BLaER1 (cell line): ENCODE measurements at regions not wholly inside any gene's neighbourhood (a gene's known extent, or its start where the extent isn't known, plus 50 kb on each side); places are given as distances from the start of the nearest gene placed in this dataset.

ENCODE experiments used
- H3K27ac ChIP-seq: shearing (Covaris generic); formaldehyde crosslinking; 2 replicates; pipeline ENCODE4 v1.8.1; 2022
- H3K27me3 ChIP-seq: shearing (Covaris generic); formaldehyde crosslinking; 2 replicates; pipeline ENCODE4 v1.8.1; 2022
- H3K36me3 ChIP-seq: shearing (Covaris generic); formaldehyde crosslinking; 2 replicates; pipeline ENCODE4 v1.8.1; 2022
- H3K4me1 ChIP-seq: shearing (Covaris generic); formaldehyde crosslinking; 2 replicates; pipeline ENCODE4 v1.8.1; 2022
- H3K4me2 ChIP-seq: shearing (Covaris generic); formaldehyde crosslinking; 2 replicates; pipeline ENCODE4 v1.8.1; 2022
- H3K4me3 ChIP-seq: shearing (Covaris generic); formaldehyde crosslinking; 2 replicates; pipeline ENCODE4 v1.8.1; 2022
- H3K9ac ChIP-seq: shearing (Covaris generic); formaldehyde crosslinking; 2 replicates; pipeline ENCODE4 v1.8.1; 2022
- H3K9me3 ChIP-seq: shearing (Covaris generic); formaldehyde crosslinking; 2 replicates; pipeline ENCODE4 v1.8.1; 2022
- H4K20me1 ChIP-seq: shearing (Covaris generic); formaldehyde crosslinking; 2 replicates; pipeline ENCODE4 v1.8.1; 2022
- Cebpa-rat ChIP-seq: shearing (Covaris generic); IDR thresholded peaks from 2 replicates; pipeline ENCODE4 v1.8.1; 2022

- H3K27ac ChIP-seq, result no peak overlapping the region
- no peak overlapping the region for H3K9ac ChIP-seq
Measured at GRCh38 chr2:8146132-8147005, 535.5 kb upstream of the ID2 start.

GRCh38 chr2:8148260-8149006 lies 533.4 kb upstream of the ID2 start:
- H3K27me3 ChIP-seq, result no peaks in the 10 kb centered on the region
- no peak overlapping the region for H3K4me3 ChIP-seq
- no peak overlapping the region for H3K9ac ChIP-seq
- H3K4me1 ChIP-seq, result peaks cover 20% of the 10 kb centered on the region
- no peaks in the 10 kb centered on the region for H4K20me1 ChIP-seq
- H3K9me3 ChIP-seq, result no peaks in the 10 kb centered on the region
- TF ChIP-seq Cebpa-rat, result no peak
- no peaks in the 10 kb centered on the region for H3K36me3 ChIP-seq
- H3K27ac ChIP-seq, result no peak overlapping the region
- no peak overlapping the region for H3K4me2 ChIP-seq

More at GRCh38 chr2:8146132-8147005, 535.5 kb upstream of the ID2 start:
- no peak for TF ChIP-seq Cebpa-rat
- Histone ChIP-seq H3K27me3 (no peaks in the 10 kb centered on the region), H3K4me1 (peaks cover 7% of the 10 kb centered on the region), H3K4me3 (no peak overlapping the region), H3K4me2 (0 out of 2 replicates have a peak overlapping the region, but pooled peaks have one; percentile 4), H4K20me1 (no peaks in the 10 kb centered on the region), H3K36me3 (no peaks in the 10 kb centered on the region), H3K9me3 (no peaks in the 10 kb centered on the region)

- no peaks in the 10 kb centered on the region for H3K27me3 ChIP-seq
- H3K27ac ChIP-seq, result no peak overlapping the region
- TF ChIP-seq Cebpa-rat, result no peak
- peaks cover 26% of the 10 kb centered on the region for H3K4me1 ChIP-seq
- no peak overlapping the region for H3K9ac ChIP-seq
- no peaks in the 10 kb centered on the region for H4K20me1 ChIP-seq
- no peaks in the 10 kb centered on the region for H3K9me3 ChIP-seq
- no peak overlapping the region for H3K4me3 ChIP-seq
- H3K4me2 ChIP-seq, result no peak overlapping the region
- no peaks in the 10 kb centered on the region for H3K36me3 ChIP-seq
Measured at GRCh38 chr2:8149007-8149405, 532.9 kb upstream of the ID2 start.

GRCh38 chr2:8149985-8150539 lies 531.8 kb upstream of the ID2 start:
- Histone ChIP-seq H3K27me3 (no peaks in the 10 kb centered on the region), H3K27ac (no peak overlapping the region), H3K4me3 (no peak overlapping the region), H3K9me3 (no peaks in the 10 kb centered on the region), H4K20me1 (no peaks in the 10 kb centered on the region), H3K4me1 (peaks cover 35% of the 10 kb centered on the region), H3K4me2 (no peak overlapping the region), H3K9ac (no peak overlapping the region), H3K36me3 (no peaks in the 10 kb centered on the region)
- TF ChIP-seq Cebpa-rat, result no peak

GRCh38 chr2:8151888-8152287 lies 530.0 kb upstream of the ID2 start:
- Histone ChIP-seq H3K36me3 (no peaks in the 10 kb centered on the region), H3K27me3 (no peaks in the 10 kb centered on the region), H3K9me3 (no peaks in the 10 kb centered on the region), H4K20me1 (no peaks in the 10 kb centered on the region), H3K4me2 (peak overlapping the region; percentile 85; the same call in 1 of the 2 replicates), H3K4me3 (no peak overlapping the region), H3K9ac (no peak overlapping the region), H3K27ac (no peak overlapping the region), H3K4me1 (peaks cover 29% of the 10 kb centered on the region)
- TF ChIP-seq Cebpa-rat, result no peak

- Histone ChIP-seq H3K27ac (no peak overlapping the region), H4K20me1 (no peaks in the 10 kb centered on the region), H3K4me2 (peak overlapping the region; percentile 85), H3K9me3 (no peaks in the 10 kb centered on the region), H3K4me3 (no peak overlapping the region), H3K4me1 (peaks cover 29% of the 10 kb centered on the region), H3K27me3 (no peaks in the 10 kb centered on the region), H3K9ac (no peak overlapping the region), H3K36me3 (no peaks in the 10 kb centered on the region)
- no peak for TF ChIP-seq Cebpa-rat
Measured at GRCh38 chr2:8152392-8153257, 529.2 kb upstream of the ID2 start.

GRCh38 chr2:8153258-8153718 lies 528.6 kb upstream of the ID2 start:
- no peak overlapping the region for H3K9ac ChIP-seq
- no peaks in the 10 kb centered on the region for H3K27me3 ChIP-seq
- no peaks in the 10 kb centered on the region for H3K9me3 ChIP-seq
- H3K4me1 ChIP-seq, result peaks cover 29% of the 10 kb centered on the region
- no peak overlapping the region for H3K4me3 ChIP-seq
- H3K4me2 ChIP-seq, result peak overlapping the region; percentile 85
- TF ChIP-seq Cebpa-rat, result no peak
- no peaks in the 10 kb centered on the region for H3K36me3 ChIP-seq
- no peaks in the 10 kb centered on the region for H4K20me1 ChIP-seq
- no peak overlapping the region for H3K27ac ChIP-seq

GRCh38 chr2:8154270-8154669 lies 527.6 kb upstream of the ID2 start:
- TF ChIP-seq Cebpa-rat, result no peak
- Histone ChIP-seq H3K9me3 (no peaks in the 10 kb centered on the region), H3K36me3 (no peaks in the 10 kb centered on the region), H3K9ac (no peak overlapping the region), H3K4me2 (peak overlapping the region; percentile 51), H3K4me3 (no peak overlapping the region), H3K27ac (no peak overlapping the region), H3K4me1 (peaks cover 29% of the 10 kb centered on the region), H3K27me3 (no peaks in the 10 kb centered on the region), H4K20me1 (no peaks in the 10 kb centered on the region)

- peaks cover 35% of the 10 kb centered on the region for H3K4me1 ChIP-seq
- H3K27me3 ChIP-seq, result no peaks in the 10 kb centered on the region
- no peak overlapping the region for H3K27ac ChIP-seq
- H3K9ac ChIP-seq, result no peak overlapping the region
- no peaks in the 10 kb centered on the region for H3K36me3 ChIP-seq
- H3K9me3 ChIP-seq, result no peaks in the 10 kb centered on the region
- H4K20me1 ChIP-seq, result no peaks in the 10 kb centered on the region
- no peak for TF ChIP-seq Cebpa-rat
- H3K4me2 ChIP-seq, result peak overlapping the region; percentile 51; the same call in 1 of the 2 replicates
- H3K4me3 ChIP-seq, result no peak overlapping the region
Measured at GRCh38 chr2:8154936-8155335, 526.9 kb upstream of the ID2 start.
